ENCODE measurements at regions not wholly inside any gene's neighbourhood (a gene's known extent, or its start where the extent isn't known, plus 50 kb on each side); places are given as distances from the start of the nearest gene placed in this dataset.

GRCh38 chr10:36886303-36886891, 239.0 kb upstream of the ANKRD30A start:
- no peaks in the 10 kb centered on the region for H3K27me3 ChIP-seq (replicated peaks; ENCODE audit: insufficient read depth, low read depth, low read length, poor library complexity)
- ChIA-PET CTCF (no interaction called here), POLR2A (ENCODE audit: low non-redundant PET) (no interaction called here)
- no peaks in the 10 kb centered on the region for H3K9me3 ChIP-seq (ENCODE audit: low read depth, low read length, poor library complexity, severe bottlenecking)
- no peaks in the 10 kb centered on the region for H3K36me3 ChIP-seq (ENCODE audit: insufficient read depth, low read length, poor library complexity, severe bottlenecking)
- no peak for TF ChIP-seq EZH2 (IDR thresholded peaks at IDR 0.05; ENCODE audit: borderline replicate concordance, low read depth, low read length, poor library complexity, severe bottlenecking)
- TF ChIP-seq CTCF (conservative IDR thresholded peaks at IDR 0.05; ENCODE audit: low read depth, low read length) = no peak
- no peak overlapping the region for H3K4me3 ChIP-seq (ENCODE audit: low read depth, low read length, poor library complexity, severe bottlenecking)
- H3K4me1 ChIP-seq (ENCODE audit: insufficient read depth, low read length, poor library complexity, severe bottlenecking) = no peaks in the 10 kb centered on the region
- no peak for DNase-seq (ENCODE audit: low spot score)
- intact Hi-C loops (cut with micrococcal nuclease; ENCODE audit: unreplicated experiment) = loop anchor here (10.0 kb wide), 1 partner anchor 1762 kb away; the partner anchor contains the start of gene CREM
- BruUV-seq (replicated peaks) = no TSS peak
- H3K27ac ChIP-seq (ENCODE audit: low read depth, low read length, poor library complexity, severe bottlenecking) = no peak overlapping the region

- ChIA-PET POLR2A (ENCODE audit: low non-redundant PET) (no interaction called here), CTCF (no interaction called here)
- BruUV-seq (replicated peaks) = no TSS peak
- H3K4me1 ChIP-seq (ENCODE audit: insufficient read depth, low read length, poor library complexity, severe bottlenecking) = no peaks in the 10 kb centered on the region
- no peak for TF ChIP-seq CTCF (conservative IDR thresholded peaks at IDR 0.05; ENCODE audit: low read depth, low read length)
- TF ChIP-seq EZH2 (IDR thresholded peaks at IDR 0.05; ENCODE audit: borderline replicate concordance, low read depth, low read length, poor library complexity, severe bottlenecking) = no peak
- H3K27ac ChIP-seq (ENCODE audit: low read depth, low read length, poor library complexity, severe bottlenecking) = no peak overlapping the region
- intact Hi-C loops (cut with micrococcal nuclease; ENCODE audit: unreplicated experiment) = loop anchor here (10.0 kb wide), 1 partner anchor 1761 kb away; the partner anchor contains the start of gene CREM
- no peak for DNase-seq (ENCODE audit: low spot score)
- H3K27me3 ChIP-seq (replicated peaks; ENCODE audit: insufficient read depth, low read depth, low read length, poor library complexity) = no peaks in the 10 kb centered on the region
- H3K4me3 ChIP-seq (ENCODE audit: low read depth, low read length, poor library complexity, severe bottlenecking) = no peak overlapping the region
- H3K36me3 ChIP-seq (ENCODE audit: insufficient read depth, low read length, poor library complexity, severe bottlenecking) = no peaks in the 10 kb centered on the region
- H3K9me3 ChIP-seq (ENCODE audit: low read depth, low read length, poor library complexity, severe bottlenecking) = no peaks in the 10 kb centered on the region
Observed at GRCh38 chr10:36885746-36886145, 239.7 kb upstream of the ANKRD30A start.

DNA sequence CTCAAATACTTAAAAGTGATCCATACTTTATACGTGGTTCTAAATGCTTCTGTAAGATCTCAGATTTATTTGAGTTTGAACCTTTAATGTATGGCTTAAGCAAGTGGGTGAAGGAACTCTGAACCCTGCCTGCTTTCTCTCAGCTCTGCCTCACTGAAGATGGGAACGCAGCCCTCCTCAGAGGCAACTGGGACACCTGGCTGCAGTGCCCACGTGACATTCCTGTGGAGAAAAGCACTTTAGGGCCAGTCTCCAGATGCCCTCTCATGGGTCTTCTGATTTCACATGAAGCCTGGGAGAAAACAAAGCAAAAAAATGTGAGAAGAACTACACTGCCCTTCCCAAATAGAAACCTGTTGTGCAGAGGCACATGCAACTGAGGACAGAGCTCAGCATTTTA, 242.6 kb upstream of the ANKRD30A start:
- H3K27ac ChIP-seq (ENCODE audit: low read depth, low read length, poor library complexity, severe bottlenecking) = no peak overlapping the region
- intact Hi-C loops (cut with micrococcal nuclease; ENCODE audit: unreplicated experiment) = loop anchor here (10.0 kb wide), 1 partner anchor 1758 kb away; the partner anchor contains the start of gene CREM
- ChIA-PET POLR2A (ENCODE audit: low non-redundant PET) (no interaction called here), CTCF (no interaction called here)
- TF ChIP-seq CTCF (conservative IDR thresholded peaks at IDR 0.05; ENCODE audit: low read depth, low read length) (no peak), EZH2 (IDR thresholded peaks at IDR 0.05; ENCODE audit: borderline replicate concordance, low read depth, low read length, poor library complexity, severe bottlenecking) (no peak)
- peaks cover 7% of the 10 kb centered on the region for H3K4me1 ChIP-seq (ENCODE audit: insufficient read depth, low read length, poor library complexity, severe bottlenecking)
- DNase-seq (ENCODE audit: low spot score) = no peak
- H3K36me3 ChIP-seq (ENCODE audit: insufficient read depth, low read length, poor library complexity, severe bottlenecking) = no peaks in the 10 kb centered on the region
- H3K27me3 ChIP-seq (replicated peaks; ENCODE audit: insufficient read depth, low read depth, low read length, poor library complexity) = no peaks in the 10 kb centered on the region
- H3K4me3 ChIP-seq (ENCODE audit: low read depth, low read length, poor library complexity, severe bottlenecking) = no peak overlapping the region
- no peaks in the 10 kb centered on the region for H3K9me3 ChIP-seq (ENCODE audit: low read depth, low read length, poor library complexity, severe bottlenecking)
- BruUV-seq (replicated peaks) = no TSS peak

All from A673 (cell line).